ENCODE measurements at regions not wholly inside any gene's neighbourhood (a gene's known extent, or its start where the extent isn't known, plus 50 kb on each side); places are given as distances from the start of the nearest gene placed in this dataset.

- ChIA-PET CTCF (no interaction called here), POLR2A (no interaction called here)
- no peaks in the 10 kb centered on the region for H3K27me3 ChIP-seq (ENCODE audit: control insufficient read depth, insufficient read depth, low read length)
- H3K36me3 ChIP-seq (ENCODE audit: control insufficient read depth, insufficient read depth, low read length): no peaks in the 10 kb centered on the region
- H3K4me3 ChIP-seq (ENCODE audit: low read depth, low read length): no peak overlapping the region
- TF ChIP-seq, protein P1, sequence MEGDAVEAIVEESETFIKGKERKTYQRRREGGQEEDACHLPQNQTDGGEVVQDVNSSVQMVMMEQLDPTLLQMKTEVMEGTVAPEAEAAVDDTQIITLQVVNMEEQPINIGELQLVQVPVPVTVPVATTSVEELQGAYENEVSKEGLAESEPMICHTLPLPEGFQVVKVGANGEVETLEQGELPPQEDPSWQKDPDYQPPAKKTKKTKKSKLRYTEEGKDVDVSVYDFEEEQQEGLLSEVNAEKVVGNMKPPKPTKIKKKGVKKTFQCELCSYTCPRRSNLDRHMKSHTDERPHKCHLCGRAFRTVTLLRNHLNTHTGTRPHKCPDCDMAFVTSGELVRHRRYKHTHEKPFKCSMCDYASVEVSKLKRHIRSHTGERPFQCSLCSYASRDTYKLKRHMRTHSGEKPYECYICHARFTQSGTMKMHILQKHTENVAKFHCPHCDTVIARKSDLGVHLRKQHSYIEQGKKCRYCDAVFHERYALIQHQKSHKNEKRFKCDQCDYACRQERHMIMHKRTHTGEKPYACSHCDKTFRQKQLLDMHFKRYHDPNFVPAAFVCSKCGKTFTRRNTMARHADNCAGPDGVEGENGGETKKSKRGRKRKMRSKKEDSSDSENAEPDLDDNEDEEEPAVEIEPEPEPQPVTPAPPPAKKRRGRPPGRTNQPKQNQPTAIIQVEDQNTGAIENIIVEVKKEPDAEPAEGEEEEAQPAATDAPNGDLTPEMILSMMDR (IDR thresholded peaks at IDR 0.05; ENCODE audit: insufficient read depth, low read depth, low read length): no peak
- no peak for DNase-seq (ENCODE audit: low read depth)
These were observed 420.2 kb upstream of the IRX1 start for GRCh38 chr5:3175416-3175815.

DNA sequence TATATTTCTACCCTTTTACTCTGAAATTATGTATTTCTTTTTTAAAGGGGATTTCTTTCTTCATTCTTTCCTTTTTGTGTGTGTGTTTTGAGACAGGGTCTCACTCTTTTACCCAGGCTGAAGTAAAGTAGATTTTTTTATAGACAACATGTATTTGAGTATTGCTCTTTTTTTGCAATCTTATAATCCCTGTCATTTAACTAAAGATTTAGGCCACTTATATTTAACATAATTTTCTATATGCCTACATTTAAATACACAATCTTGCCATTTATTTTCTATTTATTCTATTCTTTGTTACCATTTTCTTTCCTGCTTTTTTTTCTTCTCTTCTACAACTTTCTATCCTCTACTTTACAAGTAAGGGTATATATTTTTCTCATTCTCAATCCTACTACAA lies 416.0 kb upstream of the IRX2 start:
- ChIA-PET POLR2A (no interaction called here), CTCF (no interaction called here)
- no peak overlapping the region for H3K4me3 ChIP-seq (ENCODE audit: low read depth, low read length)
- no peak for DNase-seq (ENCODE audit: low read depth)
- no peaks in the 10 kb centered on the region for H3K36me3 ChIP-seq (ENCODE audit: control insufficient read depth, insufficient read depth, low read length)
- H3K27me3 ChIP-seq (ENCODE audit: control insufficient read depth, insufficient read depth, low read length): no peaks in the 10 kb centered on the region
- TF ChIP-seq, protein P1 (IDR thresholded peaks at IDR 0.05; ENCODE audit: insufficient read depth, low read depth, low read length): no peak

DNA sequence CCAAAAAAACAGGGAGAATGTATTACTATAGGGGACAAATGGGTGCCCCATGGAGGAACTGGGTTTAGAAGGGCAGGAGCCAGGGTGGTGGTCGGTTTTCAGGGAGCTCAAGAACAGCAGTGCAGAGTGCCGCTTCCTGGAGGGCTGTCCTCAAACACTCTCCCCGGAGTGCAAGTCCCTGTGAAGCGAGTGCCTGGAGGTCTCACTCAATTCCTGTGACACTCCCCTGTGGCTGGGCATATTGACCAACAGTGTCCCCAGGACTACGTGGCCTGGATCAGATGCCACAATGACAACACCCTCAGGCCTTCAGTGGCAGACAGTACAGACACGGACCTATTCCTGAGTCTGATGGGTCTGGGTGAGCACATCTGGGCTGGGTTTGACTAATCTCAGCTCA lies 412.1 kb upstream of the IRX2 start:
- TF ChIP-seq, protein P1 (IDR thresholded peaks at IDR 0.05; ENCODE audit: insufficient read depth, low read depth, low read length): no peak
- POLR2A ChIA-PET: no interaction called here
- Histone ChIP-seq H3K27me3 (ENCODE audit: control insufficient read depth, insufficient read depth, low read length) (no peaks in the 10 kb centered on the region), H3K36me3 (ENCODE audit: control insufficient read depth, insufficient read depth, low read length) (no peaks in the 10 kb centered on the region), H3K4me3 (ENCODE audit: low read depth, low read length) (no peak overlapping the region)
- DNase-seq (ENCODE audit: low read depth): no peak
- CTCF ChIA-PET: no interaction called here

DNA sequence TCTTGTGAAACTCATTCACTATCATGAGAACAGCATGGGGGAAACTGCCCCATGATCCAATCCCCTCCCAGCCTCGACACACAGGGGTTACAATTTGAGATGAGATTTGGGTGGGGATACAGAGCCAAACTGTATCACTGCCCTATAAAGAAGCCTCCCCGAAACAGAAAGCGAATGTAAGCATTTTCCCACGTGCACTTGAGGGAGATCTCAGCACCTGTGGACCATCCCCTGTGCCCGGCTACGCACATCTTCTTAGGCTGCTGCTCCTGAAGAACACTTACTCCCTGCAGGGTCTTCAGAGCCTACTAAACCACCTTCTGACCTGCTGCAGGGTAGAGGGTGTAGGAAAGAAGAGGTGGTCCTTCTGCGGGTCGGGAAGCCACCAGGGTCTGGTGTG lies 410.2 kb upstream of the IRX2 start:
- ChIA-PET POLR2A (no interaction called here), CTCF (no interaction called here)
- H3K27me3 ChIP-seq (ENCODE audit: control insufficient read depth, insufficient read depth, low read length): no peaks in the 10 kb centered on the region
- H3K4me3 ChIP-seq (ENCODE audit: low read depth, low read length): no peak overlapping the region
- no peak for DNase-seq (ENCODE audit: low read depth)
- no peaks in the 10 kb centered on the region for H3K36me3 ChIP-seq (ENCODE audit: control insufficient read depth, insufficient read depth, low read length)
- TF ChIP-seq, protein P1 (IDR thresholded peaks at IDR 0.05; ENCODE audit: insufficient read depth, low read depth, low read length): no peak

- ChIA-PET CTCF (interaction anchor here (0.6 kb wide), 1 partner anchor 1092 kb away, joined by 3 read pairs; no protein-coding TSS in a partner anchor), POLR2A (no interaction called here)
These were observed 405.7 kb upstream of the IRX2 start for GRCh38 chr5:3157214-3157613.

More at GRCh38 chr5:3157214-3157613, 405.7 kb upstream of the IRX2 start:
- H3K27me3 ChIP-seq (ENCODE audit: control insufficient read depth, insufficient read depth, low read length): no peaks in the 10 kb centered on the region
- H3K36me3 ChIP-seq (ENCODE audit: control insufficient read depth, insufficient read depth, low read length): no peaks in the 10 kb centered on the region
- TF ChIP-seq, protein P1 (IDR thresholded peaks at IDR 0.05; ENCODE audit: insufficient read depth, low read depth, low read length): no peak
- DNase-seq (ENCODE audit: low read depth): no peak
- no peak overlapping the region for H3K4me3 ChIP-seq (ENCODE audit: low read depth, low read length)
